ENCODE measurements at regions not wholly inside any gene's neighbourhood (a gene's known extent, or its start where the extent isn't known, plus 50 kb on each side); places are given as distances from the start of the nearest gene placed in this dataset.

- no peak for DNase-seq
These were observed 91.5 kb upstream of the VASH1 start for GRCh38 chr14:76669770-76670169.

- DNase-seq, result no peak
These were observed 89.1 kb upstream of the VASH1 start for GRCh38 chr14:76672123-76672522.

- no peak for DNase-seq
These were observed 88.0 kb upstream of the VASH1 start for GRCh38 chr14:76673261-76673660.

GRCh38 chr14:76675046-76675445 is 86.2 kb upstream of the VASH1 start:
- DNase-seq, result no peak

GRCh38 chr14:76676539-76676938 is 84.7 kb upstream of the VASH1 start:
- no peak for DNase-seq

GRCh38 chr14:76677534-76678145 is 83.6 kb upstream of the VASH1 start:
- DNase-seq, result no peak

- no peak for DNase-seq
These were observed 82.9 kb upstream of the VASH1 start for GRCh38 chr14:76678244-76678800.

GRCh38 chr14:76682367-76682766 is 78.9 kb upstream of the VASH1 start:
- DNase-seq, result no peak

- no peak for DNase-seq
These were observed 74.6 kb upstream of the VASH1 start for GRCh38 chr14:76686646-76687045.

GRCh38 chr14:76687611-76688382 is 73.5 kb upstream of the VASH1 start:
- DNase-seq, result no peak

GRCh38 chr14:76688383-76688671 is 72.9 kb upstream of the VASH1 start:
- DNase-seq, result no peak

- DNase-seq, result no peak
These were observed 70.7 kb upstream of the VASH1 start for GRCh38 chr14:76690502-76691105.

- DNase-seq, result no peak
These were observed 67.2 kb upstream of the VASH1 start for GRCh38 chr14:76694106-76694505.

- no peak for DNase-seq
These were observed 65.9 kb upstream of the VASH1 start for GRCh38 chr14:76695263-76695920.

- no peak for DNase-seq
These were observed 64.9 kb upstream of the VASH1 start for GRCh38 chr14:76696361-76696760.

GRCh38 chr14:76696791-76697190 is 64.5 kb upstream of the VASH1 start:
- no peak for DNase-seq

- no peak for DNase-seq
These were observed 63.9 kb upstream of the VASH1 start for GRCh38 chr14:76697246-76697905.

- DNase-seq, result no peak
These were observed 63.1 kb upstream of the VASH1 start for GRCh38 chr14:76698191-76698590.

- DNase-seq, result no peak
These were observed 62.6 kb upstream of the VASH1 start for GRCh38 chr14:76698631-76699030.

GRCh38 chr14:76699209-76699938 is 61.9 kb upstream of the VASH1 start:
- DNase-seq, result no peak

GRCh38 chr14:76699939-76700590 is 61.2 kb upstream of the VASH1 start:
- DNase-seq, result no peak

GRCh38 chr14:76701436-76701835 is 59.8 kb upstream of the VASH1 start:
- no peak for DNase-seq
